ENCODE measurements at regions not wholly inside any gene's neighbourhood (a gene's known extent, or its start where the extent isn't known, plus 50 kb on each side); places are given as distances from the start of the nearest gene placed in this dataset.

- 58 to 61% methylated on average over 4 of the region's 4 CpGs for WGBS, 2 donors
- TF ChIP-seq POLR2A (IDR thresholded peaks at IDR 0.05) = no peak
- TF ChIP-seq, protein P1, sequence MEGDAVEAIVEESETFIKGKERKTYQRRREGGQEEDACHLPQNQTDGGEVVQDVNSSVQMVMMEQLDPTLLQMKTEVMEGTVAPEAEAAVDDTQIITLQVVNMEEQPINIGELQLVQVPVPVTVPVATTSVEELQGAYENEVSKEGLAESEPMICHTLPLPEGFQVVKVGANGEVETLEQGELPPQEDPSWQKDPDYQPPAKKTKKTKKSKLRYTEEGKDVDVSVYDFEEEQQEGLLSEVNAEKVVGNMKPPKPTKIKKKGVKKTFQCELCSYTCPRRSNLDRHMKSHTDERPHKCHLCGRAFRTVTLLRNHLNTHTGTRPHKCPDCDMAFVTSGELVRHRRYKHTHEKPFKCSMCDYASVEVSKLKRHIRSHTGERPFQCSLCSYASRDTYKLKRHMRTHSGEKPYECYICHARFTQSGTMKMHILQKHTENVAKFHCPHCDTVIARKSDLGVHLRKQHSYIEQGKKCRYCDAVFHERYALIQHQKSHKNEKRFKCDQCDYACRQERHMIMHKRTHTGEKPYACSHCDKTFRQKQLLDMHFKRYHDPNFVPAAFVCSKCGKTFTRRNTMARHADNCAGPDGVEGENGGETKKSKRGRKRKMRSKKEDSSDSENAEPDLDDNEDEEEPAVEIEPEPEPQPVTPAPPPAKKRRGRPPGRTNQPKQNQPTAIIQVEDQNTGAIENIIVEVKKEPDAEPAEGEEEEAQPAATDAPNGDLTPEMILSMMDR (IDR thresholded peaks at IDR 0.05) = no peak
- no peak overlapping the region for H3K4me3 ChIP-seq (ENCODE audit: low read depth, poor library complexity, severe bottlenecking)
- intact Hi-C loops (cut with DNase I; ENCODE audit: low total_unique reads) = no loop called here
- DNase-seq (ENCODE audit: low spot score in 2 of 2) = no peak
These were observed 88.9 kb upstream of the THBS1 start for GRCh38 chr15:39491886-39492490.

- intact Hi-C loops (cut with DNase I; ENCODE audit: low total_unique reads) = no loop called here
- 80 to 87% methylated on average over 3 of the region's 3 CpGs for WGBS, 2 donors
- H3K4me3 ChIP-seq (ENCODE audit: low read depth, poor library complexity, severe bottlenecking) = no peak overlapping the region
- TF ChIP-seq, protein P1 (IDR thresholded peaks at IDR 0.05) = no peak
- DNase-seq (ENCODE audit: low spot score in 2 of 2) = no peak
These were observed 87.3 kb upstream of the THBS1 start for GRCh38 chr15:39493424-39494067.

DNA sequence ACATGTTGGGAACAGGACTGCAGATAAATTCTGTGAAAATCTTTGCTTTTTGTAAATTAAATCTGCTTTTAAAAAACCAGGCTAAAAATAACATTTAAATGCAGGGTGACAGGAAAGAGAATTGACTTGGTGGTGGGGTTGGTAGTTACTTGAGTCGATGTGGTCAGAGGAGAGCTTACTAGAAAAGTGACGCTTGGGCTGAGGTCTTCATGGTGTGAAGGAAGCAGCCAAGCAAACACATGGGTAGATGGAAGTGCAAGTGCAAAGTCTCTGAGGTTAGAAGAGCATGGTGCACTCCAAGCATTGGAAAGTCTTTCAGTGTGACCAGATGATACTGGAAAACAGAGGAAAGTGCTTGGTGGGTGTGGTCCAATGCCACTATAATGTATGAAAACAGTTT, 86.4 kb upstream of the THBS1 start:
- intact Hi-C loops (cut with DNase I; ENCODE audit: low total_unique reads) = no loop called here
- no peak for DNase-seq (ENCODE audit: low spot score in 2 of 2)
- no peak for TF ChIP-seq POLR2A (IDR thresholded peaks at IDR 0.05)
- TF ChIP-seq, protein P1 (IDR thresholded peaks at IDR 0.05) = no peak
- H3K4me3 ChIP-seq (ENCODE audit: low read depth, poor library complexity, severe bottlenecking) = no peak overlapping the region
- WGBS, 2 donors = 82 to 90% methylated on average over 2 of the region's 2 CpGs

GRCh38 chr15:39495871-39496840, 84.7 kb upstream of the THBS1 start:
- WGBS, 2 donors = 43 to 55% methylated on average over 8 of the region's 8 CpGs
- intact Hi-C loops (cut with DNase I; ENCODE audit: low total_unique reads) = no loop called here

GRCh38 chr15:39497016-39497758, 83.7 kb upstream of the THBS1 start:
- 78 to 88% methylated on average over 6 of the region's 6 CpGs for whole genome bisulfite sequencing, 2 donors
- no peak overlapping the region for H3K4me3 ChIP-seq (ENCODE audit: low read depth, poor library complexity, severe bottlenecking)
- no peak for DNase-seq (ENCODE audit: low spot score in 2 of 2)
- intact Hi-C loops (cut with DNase I; ENCODE audit: low total_unique reads) = no loop called here
- TF ChIP-seq, protein P1 (IDR thresholded peaks at IDR 0.05) = no peak
- TF ChIP-seq POLR2A (IDR thresholded peaks at IDR 0.05) = no peak

More at GRCh38 chr15:39495871-39496840, 84.7 kb upstream of the THBS1 start:
- H3K4me3 ChIP-seq (ENCODE audit: low read depth, poor library complexity, severe bottlenecking) = no peak overlapping the region
- no peak for DNase-seq (ENCODE audit: low spot score in 2 of 2)
- TF ChIP-seq, protein P1 (IDR thresholded peaks at IDR 0.05) = no peak
- TF ChIP-seq POLR2A (IDR thresholded peaks at IDR 0.05) = no peak

Data from lower leg skin (tissue), 4 donors.